Skeletal muscle tissue (tissue), 3 donors: ENCODE measurements at regions not wholly inside any gene's neighbourhood (a gene's known extent, or its start where the extent isn't known, plus 50 kb on each side); places are given as distances from the start of the nearest gene placed in this dataset.
"Not testable (repeated sequence)": the region's sequence is repeated elsewhere in the genome, so short reads cannot be mapped to it uniquely, and the experiment has no call there.

Experiments used
- H3K27ac ChIP-seq: one replicate; pipeline ENCODE4 v1.7.0; 2013; ENCODE audit warnings: mild to moderate bottlenecking, low read depth, low read length, inconsistent platforms
- H3K27me3 ChIP-seq, 3 donors: one replicate each; pipeline ENCODE4 v1.7.0; 2013; ENCODE audit warnings: low read length in 3 of 3; ENCODE audit not compliant: control insufficient read depth in 3 of 3, insufficient read depth in 3 of 3
- H3K36me3 ChIP-seq, 3 donors: one replicate each; pipeline ENCODE4 v1.7.0; 2013; ENCODE audit warnings: low read length in 3 of 3; ENCODE audit not compliant: control insufficient read depth in 3 of 3, insufficient read depth in 3 of 3
- H3K4me1 ChIP-seq, 3 donors: one replicate each; pipeline ENCODE4 v1.7.0; 2013; ENCODE audit warnings: low read length in 3 of 3, mild to moderate bottlenecking in 3 of 3; ENCODE audit not compliant: control insufficient read depth in 3 of 3, insufficient read depth in 3 of 3
- H3K4me3 ChIP-seq, 3 donors: one replicate each; pipeline ENCODE4 v1.7.0; 2013; ENCODE audit warnings: low read length in 3 of 3
- H3K9ac ChIP-seq, 3 donors: one replicate each; pipeline ENCODE4 v1.7.0; 2013; ENCODE audit warnings: low read length in 3 of 3, mild to moderate bottlenecking in 3 of 3, moderate library complexity in 2 of 3, low read depth in 1 of 3
- H3K9me3 ChIP-seq, 3 donors: one replicate each; pipeline ENCODE4 v1.7.0; 2013; ENCODE audit warnings: low read length in 3 of 3; ENCODE audit not compliant: control insufficient read depth in 3 of 3
- donor health status: Osteomylitis.

GRCh38 chr3:75300606-75301005, 363.5 kb upstream of the FRG2C start:
- Histone ChIP-seq H3K4me1 (no peaks in the 10 kb centered on the region), H3K9me3 (no peaks in the 10 kb centered on the region), H3K27me3 (no peaks in the 10 kb centered on the region), H3K27ac (no peak overlapping the region), H3K36me3 (no peaks in the 10 kb centered on the region), H3K4me3 (no peak overlapping the region), H3K9ac (no peak overlapping the region)

- H3K9me3 ChIP-seq, H3K9ac ChIP-seq, H3K4me1 ChIP-seq, H3K36me3 ChIP-seq, H3K4me3 ChIP-seq, H3K27ac ChIP-seq, H3K27me3 ChIP-seq: not testable (repeated sequence)
Observed at GRCh38 chr3:75301050-75301449, 363.1 kb upstream of the FRG2C start.

GRCh38 chr3:75303741-75304140, 360.4 kb upstream of the FRG2C start:
- Histone ChIP-seq H3K27ac (no peak overlapping the region), H3K9ac (no peak overlapping the region), H3K4me3 (no peak overlapping the region), H3K27me3 (no peaks in the 10 kb centered on the region), H3K9me3 (no peaks in the 10 kb centered on the region), H3K4me1 (no peaks in the 10 kb centered on the region), H3K36me3 (no peaks in the 10 kb centered on the region)

GRCh38 chr3:75305901-75306300, 358.2 kb upstream of the FRG2C start:
- H3K9ac ChIP-seq, result no peak overlapping the region
- H3K4me1 ChIP-seq, result no peaks in the 10 kb centered on the region
- no peak overlapping the region for H3K27ac ChIP-seq
- H3K27me3 ChIP-seq, result no peaks in the 10 kb centered on the region
- H3K4me3 ChIP-seq, result no peak overlapping the region
- H3K9me3 ChIP-seq, result no peaks in the 10 kb centered on the region
- H3K36me3 ChIP-seq, result no peaks in the 10 kb centered on the region

GRCh38 chr3:75311306-75311705, 352.8 kb upstream of the FRG2C start:
- not testable (repeated sequence) for H3K9me3 ChIP-seq, H3K27ac ChIP-seq, H3K4me3 ChIP-seq, H3K36me3 ChIP-seq, H3K27me3 ChIP-seq, H3K9ac ChIP-seq, H3K4me1 ChIP-seq

GRCh38 chr3:75312469-75312868, 351.7 kb upstream of the FRG2C start:
- not testable (repeated sequence) for H3K9ac ChIP-seq, H3K4me1 ChIP-seq, H3K27me3 ChIP-seq, H3K9me3 ChIP-seq, H3K27ac ChIP-seq, H3K36me3 ChIP-seq, H3K4me3 ChIP-seq

GRCh38 chr3:75319776-75320175, 344.4 kb upstream of the FRG2C start:
- not testable (repeated sequence) for H3K27me3 ChIP-seq, H3K27ac ChIP-seq, H3K4me3 ChIP-seq, H3K4me1 ChIP-seq, H3K9ac ChIP-seq, H3K9me3 ChIP-seq, H3K36me3 ChIP-seq

GRCh38 chr3:75320369-75320768, 343.8 kb upstream of the FRG2C start:
- Histone ChIP-seq H3K36me3 (no peaks in the 10 kb centered on the region), H3K4me1 (no peaks in the 10 kb centered on the region), H3K4me3 (no peak overlapping the region), H3K9me3 (no peaks in the 10 kb centered on the region), H3K27me3 (no peaks in the 10 kb centered on the region), H3K27ac (no peak overlapping the region), H3K9ac (no peak overlapping the region)

- no peak overlapping the region for H3K9ac ChIP-seq
- H3K27me3 ChIP-seq, result no peaks in the 10 kb centered on the region
- no peaks in the 10 kb centered on the region for H3K4me1 ChIP-seq
- H3K4me3 ChIP-seq, result no peak overlapping the region
- H3K36me3 ChIP-seq, result no peaks in the 10 kb centered on the region
- H3K27ac ChIP-seq, result no peak overlapping the region
- H3K9me3 ChIP-seq, result no peaks in the 10 kb centered on the region
Observed at GRCh38 chr3:75321060-75321459, 343.1 kb upstream of the FRG2C start.

GRCh38 chr3:75323936-75324335, 340.2 kb upstream of the FRG2C start:
- H3K27me3 ChIP-seq, result peaks cover 0 to 13% (median 0%) of the 10 kb centered on the region in 3 donors
- not testable (repeated sequence) for H3K4me1 ChIP-seq, H3K9me3 ChIP-seq, H3K27ac ChIP-seq, H3K36me3 ChIP-seq, H3K4me3 ChIP-seq, H3K9ac ChIP-seq

- H3K9me3 ChIP-seq, result no peaks in the 10 kb centered on the region
- no peaks in the 10 kb centered on the region for H3K36me3 ChIP-seq
- no peaks in the 10 kb centered on the region for H3K4me1 ChIP-seq
- H3K9ac ChIP-seq, result no peak overlapping the region
- H3K4me3 ChIP-seq, result no peak overlapping the region
- H3K27ac ChIP-seq, result no peak overlapping the region
- peaks cover 0 to 13% (median 0%) of the 10 kb centered on the region in 3 donors for H3K27me3 ChIP-seq
Observed at GRCh38 chr3:75325716-75326115, 338.4 kb upstream of the FRG2C start.
